ENCODE measurements at regions not wholly inside any gene's neighbourhood (a gene's known extent, or its start where the extent isn't known, plus 50 kb on each side); places are given as distances from the start of the nearest gene placed in this dataset.

DNA sequence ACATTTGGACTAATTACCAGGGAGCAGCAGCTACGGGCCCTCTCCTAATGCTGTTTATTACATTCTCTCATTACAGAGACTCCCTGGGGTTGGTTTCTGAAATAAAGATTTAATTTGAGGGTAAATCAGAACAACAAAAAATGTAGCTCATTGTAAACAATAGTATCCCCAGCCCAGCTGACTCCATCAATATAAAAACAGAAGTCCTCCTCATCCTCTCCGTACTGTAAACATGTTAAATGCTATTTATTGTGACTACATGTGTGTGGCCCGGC is 670.4 kb downstream of the TOX3 start:
- Histone ChIP-seq H3K4me3 (ENCODE audit: low read length) (no peak overlapping the region), H3K27me3 (ENCODE audit: insufficient read depth, low read length) (no peaks in the 10 kb centered on the region), H3K36me3 (ENCODE audit: insufficient read depth, low read length) (no peaks in the 10 kb centered on the region), H2AFZ (ENCODE audit: low read depth, low read length) (no peak overlapping the region), H3K9me3 (ENCODE audit: low read length) (no peaks in the 10 kb centered on the region), H3K4me1 (ENCODE audit: insufficient read depth, low read length) (no peaks in the 10 kb centered on the region)

DNA sequence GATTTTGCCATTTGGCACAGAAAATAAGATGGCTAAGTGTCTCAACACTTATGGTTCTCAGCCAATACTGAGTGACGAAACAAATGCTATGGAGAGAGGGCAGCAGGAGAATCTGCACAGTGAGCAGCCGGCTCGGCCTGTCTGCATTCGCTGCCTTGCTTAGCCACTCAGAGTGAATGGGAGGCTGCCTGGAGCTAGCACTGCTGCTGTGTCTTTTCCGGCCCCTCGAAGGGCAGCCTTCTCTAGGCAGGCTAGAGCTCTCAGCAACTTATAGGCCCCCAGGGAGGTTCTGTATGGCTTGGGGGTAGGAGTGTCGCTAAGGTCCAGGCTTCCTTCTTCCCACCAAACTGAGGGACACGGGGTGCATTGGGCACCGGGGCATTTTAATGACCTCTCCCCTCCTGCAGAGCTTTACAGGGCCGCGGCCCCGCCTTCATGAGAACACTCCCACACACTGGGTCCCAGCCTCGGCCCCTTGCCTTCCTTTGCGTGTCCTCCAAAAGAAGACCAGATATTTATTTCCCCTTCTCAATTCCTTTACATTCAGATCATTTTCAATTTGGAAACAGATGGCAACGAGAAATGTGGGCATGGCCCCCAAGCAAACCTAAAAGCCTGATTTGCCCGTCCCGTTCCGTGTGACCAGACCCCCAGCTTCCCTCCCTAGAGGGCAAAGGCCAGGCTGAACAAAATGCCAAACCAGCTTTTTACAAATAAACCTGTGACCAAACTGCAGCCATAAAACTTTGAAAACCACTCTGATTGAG is 670.9 kb downstream of the TOX3 start:
- Histone ChIP-seq H3K9me3 (ENCODE audit: low read length) (no peaks in the 10 kb centered on the region), H2AFZ (ENCODE audit: low read depth, low read length) (no peak overlapping the region), H3K4me3 (ENCODE audit: low read length) (no peak overlapping the region), H3K36me3 (ENCODE audit: insufficient read depth, low read length) (no peaks in the 10 kb centered on the region), H3K4me1 (ENCODE audit: insufficient read depth, low read length) (no peaks in the 10 kb centered on the region), H3K27me3 (ENCODE audit: insufficient read depth, low read length) (no peaks in the 10 kb centered on the region)

DNA sequence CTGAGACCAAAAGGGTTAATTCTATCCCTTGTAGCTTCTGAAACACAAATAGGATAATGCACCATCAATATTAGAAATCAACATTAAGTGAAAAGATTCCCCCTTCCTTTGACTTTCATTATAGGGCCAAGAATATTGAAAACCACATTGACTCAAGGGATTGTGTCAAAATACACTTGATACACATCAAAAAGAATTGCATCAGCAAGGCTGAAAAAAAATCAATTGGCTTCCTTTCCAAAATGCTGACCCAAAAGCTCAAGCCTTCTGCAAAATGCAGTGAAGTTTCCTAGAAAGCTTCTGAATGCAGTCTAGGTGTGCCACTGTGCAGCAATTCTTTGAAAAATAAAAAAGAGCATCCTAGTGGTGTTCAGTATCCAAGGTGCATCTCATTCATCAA is 674.4 kb downstream of the TOX3 start:
- Histone ChIP-seq H3K4me3 (ENCODE audit: low read length) (no peak overlapping the region), H3K36me3 (ENCODE audit: insufficient read depth, low read length) (no peaks in the 10 kb centered on the region), H2AFZ (ENCODE audit: low read depth, low read length) (no peak overlapping the region), H3K27me3 (ENCODE audit: insufficient read depth, low read length) (peaks cover 9% of the 10 kb centered on the region), H3K9me3 (ENCODE audit: low read length) (no peaks in the 10 kb centered on the region), H3K4me1 (ENCODE audit: insufficient read depth, low read length) (no peaks in the 10 kb centered on the region)

- H3K27me3 ChIP-seq (ENCODE audit: insufficient read depth, low read length), result peaks cover 9% of the 10 kb centered on the region
- H3K4me3 ChIP-seq (ENCODE audit: low read length), result no peak overlapping the region
- no peaks in the 10 kb centered on the region for H3K36me3 ChIP-seq (ENCODE audit: insufficient read depth, low read length)
- H2AFZ ChIP-seq (ENCODE audit: low read depth, low read length), result no peak overlapping the region
- no peaks in the 10 kb centered on the region for H3K4me1 ChIP-seq (ENCODE audit: insufficient read depth, low read length)
- H3K9me3 ChIP-seq (ENCODE audit: low read length), result no peaks in the 10 kb centered on the region
Measured at GRCh38 chr16:51870296-51870854, 676.6 kb downstream of the TOX3 start.

DNA sequence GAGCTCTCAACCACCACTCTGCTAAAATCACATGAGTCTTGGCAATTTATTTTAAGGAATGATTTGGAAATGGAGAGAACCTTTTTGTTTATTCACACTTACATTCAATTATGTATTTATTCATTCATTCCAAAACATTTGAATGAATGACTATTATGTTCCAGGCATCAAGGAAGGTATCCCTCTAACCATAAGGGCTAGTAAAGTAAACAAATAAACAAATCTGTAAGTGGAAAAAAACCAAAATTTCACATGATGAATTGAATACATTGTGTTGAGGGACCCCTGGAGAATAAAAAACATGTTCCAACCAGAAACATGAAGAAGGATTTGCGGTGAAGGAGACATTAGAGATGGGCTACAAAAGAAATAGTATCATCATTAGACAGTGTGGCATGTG is 677.8 kb downstream of the TOX3 start:
- Histone ChIP-seq H3K9me3 (ENCODE audit: low read length) (no peaks in the 10 kb centered on the region), H3K36me3 (ENCODE audit: insufficient read depth, low read length) (no peaks in the 10 kb centered on the region), H3K4me1 (ENCODE audit: insufficient read depth, low read length) (no peaks in the 10 kb centered on the region), H2AFZ (ENCODE audit: low read depth, low read length) (no peak overlapping the region), H3K4me3 (ENCODE audit: low read length) (no peak overlapping the region), H3K27me3 (ENCODE audit: insufficient read depth, low read length) (peaks cover 9% of the 10 kb centered on the region)

GRCh38 chr16:51868631-51869030 is 678.3 kb downstream of the TOX3 start:
- H3K36me3 ChIP-seq (ENCODE audit: insufficient read depth, low read length), result no peaks in the 10 kb centered on the region
- H3K4me3 ChIP-seq (ENCODE audit: low read length), result no peak overlapping the region
- H2AFZ ChIP-seq (ENCODE audit: low read depth, low read length), result no peak overlapping the region
- H3K27me3 ChIP-seq (ENCODE audit: insufficient read depth, low read length), result peaks cover 9% of the 10 kb centered on the region
- no peaks in the 10 kb centered on the region for H3K9me3 ChIP-seq (ENCODE audit: low read length)
- no peaks in the 10 kb centered on the region for H3K4me1 ChIP-seq (ENCODE audit: insufficient read depth, low read length)

DNA sequence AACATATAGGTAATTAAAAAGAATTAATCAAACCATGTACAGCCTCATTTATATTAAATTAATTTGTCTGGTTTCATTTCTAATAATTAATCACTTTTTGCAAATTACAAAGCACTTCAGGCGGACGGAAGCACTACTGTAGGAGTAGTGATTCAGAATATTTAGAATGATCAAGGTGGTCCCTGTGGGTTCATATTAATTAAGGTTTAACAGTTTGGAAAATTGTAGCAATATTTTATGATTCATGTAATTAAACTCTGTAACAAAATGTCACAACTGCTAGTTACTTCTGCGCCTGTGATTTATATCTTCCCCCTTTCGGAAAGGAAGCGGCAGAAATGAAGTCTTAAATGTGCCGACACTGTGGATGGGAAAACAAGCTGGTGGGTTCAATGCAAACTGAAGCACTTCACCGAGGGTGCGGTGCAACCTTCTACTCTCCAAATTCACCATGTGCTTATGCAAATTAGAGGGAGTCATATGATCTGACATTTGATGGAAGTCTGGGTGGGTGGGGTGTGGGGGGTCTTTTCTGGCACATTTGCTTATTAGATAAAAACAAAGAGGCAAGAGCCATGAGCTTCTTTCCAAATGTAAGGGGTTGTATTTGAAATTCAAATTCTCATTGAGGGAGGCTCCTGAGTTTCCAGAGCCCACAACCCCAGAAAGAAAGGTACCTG is 679.4 kb downstream of the TOX3 start:
- Histone ChIP-seq H3K4me3 (ENCODE audit: low read length) (no peak overlapping the region), H3K9me3 (ENCODE audit: low read length) (no peaks in the 10 kb centered on the region), H3K27me3 (ENCODE audit: insufficient read depth, low read length) (peaks cover 9% of the 10 kb centered on the region), H3K4me1 (ENCODE audit: insufficient read depth, low read length) (no peaks in the 10 kb centered on the region), H2AFZ (ENCODE audit: low read depth, low read length) (no peak overlapping the region), H3K36me3 (ENCODE audit: insufficient read depth, low read length) (no peaks in the 10 kb centered on the region)

DNA sequence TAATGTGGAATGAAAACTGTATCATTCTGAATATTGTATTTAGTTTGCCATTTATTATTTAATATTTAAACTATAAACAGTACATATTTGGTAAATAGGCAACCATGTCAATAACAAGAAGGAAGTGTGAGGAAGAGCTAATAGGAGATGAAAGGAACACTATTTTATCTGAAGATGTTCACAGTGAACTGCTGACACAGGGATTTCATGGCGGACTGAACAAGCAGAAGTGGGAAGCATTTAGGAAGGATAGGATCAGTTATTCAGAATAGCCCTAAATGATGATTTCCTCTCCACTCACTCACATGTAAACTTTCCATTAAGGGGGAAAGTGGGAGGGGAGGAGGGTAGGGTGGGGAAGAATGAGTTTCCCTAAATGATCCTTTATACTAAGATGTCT is 682.4 kb downstream of the TOX3 start:
- H3K27me3 ChIP-seq (ENCODE audit: insufficient read depth, low read length), result no peaks in the 10 kb centered on the region
- no peaks in the 10 kb centered on the region for H3K9me3 ChIP-seq (ENCODE audit: low read length)
- H3K4me3 ChIP-seq (ENCODE audit: low read length), result no peak overlapping the region
- no peaks in the 10 kb centered on the region for H3K36me3 ChIP-seq (ENCODE audit: insufficient read depth, low read length)
- no peaks in the 10 kb centered on the region for H3K4me1 ChIP-seq (ENCODE audit: insufficient read depth, low read length)
- H2AFZ ChIP-seq (ENCODE audit: low read depth, low read length), result no peak overlapping the region

GRCh38 chr16:51854401-51854951 is 692.5 kb downstream of the TOX3 start:
- no peaks in the 10 kb centered on the region for H3K36me3 ChIP-seq (ENCODE audit: insufficient read depth, low read length)
- no peaks in the 10 kb centered on the region for H3K9me3 ChIP-seq (ENCODE audit: low read length)
- no peak overlapping the region for H3K4me3 ChIP-seq (ENCODE audit: low read length)
- peaks cover 7% of the 10 kb centered on the region for H3K4me1 ChIP-seq (ENCODE audit: insufficient read depth, low read length)
- no peak overlapping the region for H2AFZ ChIP-seq (ENCODE audit: low read depth, low read length)
- no peaks in the 10 kb centered on the region for H3K27me3 ChIP-seq (ENCODE audit: insufficient read depth, low read length)

DNA sequence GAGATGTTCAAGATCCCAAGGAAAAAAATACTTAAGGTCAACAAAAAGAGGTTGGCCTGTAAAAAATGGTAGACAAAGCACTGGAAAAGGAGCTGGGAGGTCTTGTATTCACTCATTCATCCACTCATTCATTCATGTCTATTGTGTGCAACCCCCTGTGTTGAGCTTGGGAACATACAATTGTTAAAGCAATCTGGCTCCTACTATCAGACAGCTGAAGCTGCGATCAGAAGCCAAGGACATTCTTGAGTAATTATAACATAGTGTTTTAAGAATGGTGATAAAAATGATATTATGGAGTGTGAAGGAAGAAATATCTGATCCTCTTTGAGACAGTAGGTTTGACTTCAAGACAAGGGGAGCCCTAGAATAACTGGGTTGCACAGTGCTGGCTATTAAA is 693.4 kb downstream of the TOX3 start:
- H3K4me3 ChIP-seq (ENCODE audit: low read length), result no peak overlapping the region

DNA sequence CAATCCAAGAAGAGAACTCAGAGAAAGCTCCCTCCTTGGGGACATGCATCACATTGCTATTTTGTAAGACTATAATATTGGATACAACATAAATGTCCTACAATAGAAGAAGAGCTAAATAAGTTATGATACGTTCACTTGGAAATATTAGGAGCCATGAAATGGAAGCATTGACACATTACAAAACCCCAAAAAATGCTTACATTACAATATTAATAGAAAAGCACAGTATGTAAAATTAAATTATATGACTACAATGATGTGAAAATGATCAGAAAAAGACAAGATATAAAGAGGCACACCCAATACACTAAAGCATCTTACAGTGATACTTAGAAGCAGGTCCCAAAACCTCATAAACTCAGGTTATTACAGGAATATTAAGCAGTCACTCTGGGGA is 694.1 kb downstream of the TOX3 start:
- Histone ChIP-seq H3K4me1 (ENCODE audit: insufficient read depth, low read length) (peaks cover 10% of the 10 kb centered on the region), H3K36me3 (ENCODE audit: insufficient read depth, low read length) (no peaks in the 10 kb centered on the region), H3K4me3 (ENCODE audit: low read length) (no peak overlapping the region), H3K9me3 (ENCODE audit: low read length) (no peaks in the 10 kb centered on the region), H2AFZ (ENCODE audit: low read depth, low read length) (no peak overlapping the region), H3K27me3 (ENCODE audit: insufficient read depth, low read length) (no peaks in the 10 kb centered on the region)

More for the DNA sequence above, 693.4 kb downstream of the TOX3 start:
- no peaks in the 10 kb centered on the region for H3K36me3 ChIP-seq (ENCODE audit: insufficient read depth, low read length)
- H2AFZ ChIP-seq (ENCODE audit: low read depth, low read length), result no peak overlapping the region
- no peaks in the 10 kb centered on the region for H3K9me3 ChIP-seq (ENCODE audit: low read length)
- no peaks in the 10 kb centered on the region for H3K27me3 ChIP-seq (ENCODE audit: insufficient read depth, low read length)
- peaks cover 10% of the 10 kb centered on the region for H3K4me1 ChIP-seq (ENCODE audit: insufficient read depth, low read length)

GRCh38 chr16:51851111-51851510 is 695.8 kb downstream of the TOX3 start:
- no peaks in the 10 kb centered on the region for H3K36me3 ChIP-seq (ENCODE audit: insufficient read depth, low read length)
- H2AFZ ChIP-seq (ENCODE audit: low read depth, low read length), result no peak overlapping the region
- H3K27me3 ChIP-seq (ENCODE audit: insufficient read depth, low read length), result no peaks in the 10 kb centered on the region
- H3K4me1 ChIP-seq (ENCODE audit: insufficient read depth, low read length), result peaks cover 11% of the 10 kb centered on the region
- no peak overlapping the region for H3K4me3 ChIP-seq (ENCODE audit: low read length)
- H3K9me3 ChIP-seq (ENCODE audit: low read length), result no peaks in the 10 kb centered on the region

DNA sequence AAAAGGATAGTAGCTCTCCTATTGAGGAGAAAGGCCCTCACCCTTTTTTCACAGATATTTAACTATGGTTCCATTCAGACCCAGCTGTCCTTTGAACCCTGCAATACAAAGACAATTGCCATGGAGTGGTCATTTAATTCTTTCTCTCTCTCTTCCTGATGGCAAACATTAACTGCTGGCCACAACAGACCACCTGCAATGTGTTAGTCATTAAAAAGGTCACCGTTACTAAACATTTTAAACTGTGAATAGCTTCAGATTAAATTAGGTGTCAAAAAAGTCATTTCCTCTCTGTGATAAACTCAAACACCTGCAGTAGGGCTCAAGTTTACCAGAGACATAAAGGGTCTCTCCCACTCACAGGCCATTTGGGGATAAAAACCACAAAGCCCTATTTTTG is 697.2 kb downstream of the TOX3 start:
- no peaks in the 10 kb centered on the region for H3K9me3 ChIP-seq (ENCODE audit: low read length)
- no peaks in the 10 kb centered on the region for H3K27me3 ChIP-seq (ENCODE audit: insufficient read depth, low read length)
- peaks cover 20% of the 10 kb centered on the region for H3K4me1 ChIP-seq (ENCODE audit: insufficient read depth, low read length)
- H3K36me3 ChIP-seq (ENCODE audit: insufficient read depth, low read length), result no peaks in the 10 kb centered on the region
- no peak overlapping the region for H3K4me3 ChIP-seq (ENCODE audit: low read length)
- no peak overlapping the region for H2AFZ ChIP-seq (ENCODE audit: low read depth, low read length)

Data from neuron (in vitro differentiated cells).